Iris pigment epithelial cell (primary cell): ENCODE measurements at regions not wholly inside any gene's neighbourhood (a gene's known extent, or its start where the extent isn't known, plus 50 kb on each side); places are given as distances from the start of the nearest gene placed in this dataset.

Source experiments
- DNase-seq: peaks from one replicate; pipeline ENCODE4 v3.0.0-alpha.2; 2011; ENCODE audit warnings: low read depth

- no peak for DNase-seq
Measured at GRCh38 chr6:164554700-164555476, 754.5 kb downstream of the C6orf118 start.

DNA sequence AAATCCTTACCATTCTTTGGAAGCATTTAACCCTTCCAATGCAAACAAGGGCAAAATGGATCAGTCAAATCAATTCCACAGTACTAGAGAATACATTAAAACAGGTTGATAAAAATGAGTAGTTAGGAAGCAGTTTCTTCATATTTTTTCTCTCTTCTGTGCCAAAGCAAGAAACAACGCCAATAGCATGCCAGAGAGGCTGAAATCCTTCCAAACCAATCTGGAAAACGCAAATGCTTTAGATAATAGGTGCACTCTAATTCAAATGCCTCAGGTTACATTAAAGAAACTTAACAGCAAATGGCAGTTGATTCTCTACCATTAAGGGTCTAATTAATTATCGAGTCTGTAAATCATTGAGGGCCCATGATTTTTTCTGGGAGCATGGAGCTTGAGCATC is 755.2 kb downstream of the C6orf118 start:
- no peak for DNase-seq

- DNase-seq = no peak
Measured at GRCh38 chr6:164551706-164552105, 757.7 kb downstream of the C6orf118 start.

DNA sequence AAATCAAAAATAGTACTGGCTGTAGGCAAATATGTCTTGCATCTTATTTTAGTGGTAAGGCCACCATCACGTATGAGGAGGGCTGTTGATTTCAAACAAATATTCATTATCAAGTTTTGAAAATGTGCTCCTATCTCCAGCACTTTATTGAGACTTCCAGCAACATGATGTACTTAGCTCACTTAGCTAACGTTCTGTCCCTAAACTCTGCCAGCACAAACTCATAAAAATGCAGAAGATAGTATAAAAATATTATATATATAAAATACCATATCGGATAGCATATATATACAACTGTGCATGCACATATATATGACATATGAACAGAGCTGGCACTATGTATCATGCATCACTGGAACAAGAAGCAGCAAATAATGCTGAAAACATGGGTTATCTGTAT is 762.3 kb downstream of the C6orf118 start:
- DNase-seq = no peak

- DNase-seq = no peak
Measured at GRCh38 chr6:164546263-164546662, 763.1 kb downstream of the C6orf118 start.

- no peak for DNase-seq
Measured at GRCh38 chr6:164534070-164534766, 775.2 kb downstream of the C6orf118 start.

- DNase-seq = no peak
Measured at GRCh38 chr6:164533045-164533362, 776.4 kb downstream of the C6orf118 start.

DNA sequence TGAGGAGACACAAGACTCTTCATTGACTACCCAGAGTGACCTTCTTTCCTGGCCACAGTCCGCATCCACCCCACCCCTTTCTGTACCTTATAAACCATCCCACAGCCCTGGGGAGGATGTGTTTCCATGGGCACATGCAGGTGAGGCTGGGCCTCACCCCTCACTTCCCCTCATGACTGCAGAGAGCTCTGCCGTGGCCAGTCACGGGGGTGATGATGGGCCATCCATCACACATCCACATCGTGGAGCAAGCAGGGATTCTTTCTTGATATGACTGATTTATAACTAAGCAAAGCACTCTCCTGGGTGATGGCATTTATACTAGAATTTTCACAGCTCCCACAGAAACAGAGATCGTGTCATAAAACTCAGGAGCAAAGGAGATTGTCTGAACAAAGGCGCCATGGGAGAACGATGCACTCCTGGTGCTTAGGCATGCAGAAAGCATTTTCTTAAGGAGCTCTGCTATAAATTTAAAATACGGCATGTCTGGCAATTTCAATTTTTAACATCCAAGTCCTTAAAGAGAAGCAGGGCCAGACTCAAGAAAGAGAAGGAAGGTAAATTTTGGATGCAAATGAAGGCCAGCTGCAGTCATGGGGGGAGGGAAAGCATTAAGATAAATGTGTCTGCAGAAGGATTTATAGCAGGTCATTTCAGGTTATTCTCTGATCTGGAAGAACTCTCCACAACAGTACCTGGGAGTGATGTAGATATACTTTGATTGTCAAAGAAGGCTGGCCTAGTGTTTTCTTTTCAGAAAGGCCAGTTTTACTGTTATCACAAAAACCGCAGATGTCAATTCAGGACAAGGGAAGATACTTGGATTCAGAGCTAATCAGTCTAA is 777.0 kb downstream of the C6orf118 start:
- no peak for DNase-seq

DNA sequence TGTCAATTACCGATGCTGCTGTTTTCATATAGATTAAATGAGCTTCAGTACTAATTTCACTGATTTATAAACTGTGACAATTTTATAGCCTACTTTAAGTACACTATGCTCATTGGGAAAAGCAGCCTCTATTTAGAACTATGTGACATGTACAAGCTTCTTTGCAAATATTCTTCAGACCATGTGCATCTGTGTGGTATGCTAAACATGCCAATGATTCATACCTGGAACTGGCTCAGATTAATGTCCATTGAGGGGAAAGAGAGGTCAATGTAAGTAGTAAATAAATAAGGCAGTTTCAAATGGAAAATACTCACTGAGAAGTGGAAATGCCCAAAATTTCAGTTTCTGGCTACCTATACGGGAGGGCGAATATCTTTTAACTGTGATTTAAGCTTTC is 777.7 kb downstream of the C6orf118 start:
- peak; percentile 5 for DNase-seq

GRCh38 chr6:164528539-164528938 is 780.9 kb downstream of the C6orf118 start:
- DNase-seq = no peak

DNA sequence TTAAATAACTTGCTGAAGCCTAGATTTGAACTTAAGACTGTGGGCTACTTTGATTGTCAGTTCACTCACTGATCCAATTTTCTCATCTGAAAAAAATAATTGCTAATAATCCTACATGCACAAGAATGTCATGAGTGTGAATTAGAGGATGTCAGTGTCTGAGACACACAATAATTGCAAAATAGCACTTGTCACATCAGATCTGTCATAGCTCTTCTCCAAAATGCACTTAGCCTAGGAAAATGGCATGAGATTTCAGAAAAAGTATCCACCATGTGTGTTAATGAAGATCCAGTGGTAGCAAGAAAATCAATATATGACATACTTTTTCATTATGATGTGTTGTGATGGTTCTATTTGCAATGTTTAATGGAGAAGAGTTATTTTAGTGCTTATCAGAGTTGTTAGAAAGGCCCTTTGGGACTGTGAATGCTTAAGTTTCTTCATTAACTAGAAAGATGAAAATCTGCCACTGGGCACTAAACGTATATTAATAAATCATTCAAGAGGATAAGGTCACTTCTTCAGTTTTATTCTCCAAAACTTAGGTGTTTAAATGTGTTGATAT is 786.2 kb downstream of the C6orf118 start:
- no peak for DNase-seq

DNA sequence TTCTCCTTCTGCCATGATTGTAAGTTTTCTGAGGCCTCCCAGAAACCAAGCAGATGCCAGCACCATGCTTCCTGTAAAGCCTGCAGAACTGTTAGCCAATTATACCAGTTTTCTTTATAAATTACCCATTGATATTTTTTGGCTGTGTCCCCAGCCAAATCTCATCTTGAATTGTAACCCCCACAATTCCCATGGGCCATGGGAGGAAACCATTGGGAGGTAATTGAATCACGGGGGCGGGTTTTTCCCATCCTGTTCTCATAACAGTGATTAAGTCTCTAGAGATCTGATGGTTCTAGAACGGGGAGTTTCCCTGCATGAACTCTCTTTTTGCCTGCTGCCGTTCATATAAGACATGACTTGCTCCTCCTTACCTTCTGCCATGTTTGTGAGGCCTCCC is 788.5 kb downstream of the C6orf118 start:
- DNase-seq = no peak

GRCh38 chr6:164507206-164507940 is 802.0 kb downstream of the C6orf118 start:
- DNase-seq = no peak

DNA sequence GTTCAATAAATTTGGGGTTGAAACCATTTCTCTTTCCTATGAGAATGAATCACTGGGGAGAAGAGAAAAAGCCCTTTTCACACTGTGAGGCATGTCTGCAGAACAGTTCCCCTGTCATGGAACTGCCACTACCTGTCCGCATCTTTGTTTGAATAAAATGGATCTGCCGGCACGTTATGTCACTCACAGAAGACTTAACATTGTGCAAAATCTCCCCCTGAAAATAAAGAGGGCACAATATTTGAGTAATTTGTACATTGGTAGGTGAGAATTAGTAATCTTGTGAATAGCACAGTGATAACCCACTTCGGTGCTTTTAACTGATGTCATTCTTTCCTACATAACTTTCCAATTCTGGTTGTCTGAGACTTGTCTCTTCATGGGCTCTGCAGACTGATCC is 804.0 kb downstream of the C6orf118 start:
- no peak for DNase-seq

DNA sequence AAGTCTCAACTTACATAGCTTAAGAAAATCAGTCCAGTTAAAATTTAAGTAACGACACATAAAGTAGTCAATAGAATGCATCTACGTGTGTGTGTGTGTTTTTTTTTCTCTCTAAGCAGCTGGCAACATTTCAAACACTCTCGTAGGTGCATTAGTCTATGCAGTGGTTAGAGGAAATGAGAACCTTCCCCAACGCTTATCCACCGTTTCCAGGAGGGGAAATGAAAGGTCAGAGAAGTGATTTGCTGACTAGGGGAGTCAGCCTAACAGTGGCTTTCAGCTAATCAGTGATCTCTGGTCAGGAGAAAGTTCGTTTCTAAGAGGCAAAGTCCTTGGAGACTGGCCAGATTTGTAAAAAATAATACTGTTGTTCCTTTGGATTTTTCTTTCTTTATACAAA is 806.6 kb downstream of the C6orf118 start:
- DNase-seq = no peak

- no peak for DNase-seq
Measured at GRCh38 chr6:164495882-164496495, 813.4 kb downstream of the C6orf118 start.

- DNase-seq = no peak
Measured at GRCh38 chr6:164478426-164478825, 831.0 kb downstream of the C6orf118 start.

- no peak for DNase-seq
Measured at GRCh38 chr6:164477790-164478189, 831.6 kb downstream of the C6orf118 start.

DNA sequence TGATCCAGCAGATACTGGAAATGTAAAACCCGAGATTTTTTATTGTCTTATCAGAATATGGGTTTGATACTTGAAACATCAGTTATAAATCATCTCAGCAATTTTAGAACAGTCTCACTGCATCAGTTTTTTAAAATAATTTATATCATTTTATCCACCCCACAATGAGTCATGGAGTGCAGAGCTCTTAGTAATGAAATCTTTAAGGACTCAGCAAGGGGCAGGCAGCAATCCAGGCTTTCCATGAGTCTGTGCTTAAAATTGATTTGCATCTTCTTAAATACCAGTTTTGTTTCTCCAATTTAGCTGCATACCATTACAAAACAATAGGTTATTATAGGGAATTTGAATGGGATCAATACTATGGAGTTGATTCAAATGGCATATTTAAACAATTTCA is 832.3 kb downstream of the C6orf118 start:
- DNase-seq = no peak

DNA sequence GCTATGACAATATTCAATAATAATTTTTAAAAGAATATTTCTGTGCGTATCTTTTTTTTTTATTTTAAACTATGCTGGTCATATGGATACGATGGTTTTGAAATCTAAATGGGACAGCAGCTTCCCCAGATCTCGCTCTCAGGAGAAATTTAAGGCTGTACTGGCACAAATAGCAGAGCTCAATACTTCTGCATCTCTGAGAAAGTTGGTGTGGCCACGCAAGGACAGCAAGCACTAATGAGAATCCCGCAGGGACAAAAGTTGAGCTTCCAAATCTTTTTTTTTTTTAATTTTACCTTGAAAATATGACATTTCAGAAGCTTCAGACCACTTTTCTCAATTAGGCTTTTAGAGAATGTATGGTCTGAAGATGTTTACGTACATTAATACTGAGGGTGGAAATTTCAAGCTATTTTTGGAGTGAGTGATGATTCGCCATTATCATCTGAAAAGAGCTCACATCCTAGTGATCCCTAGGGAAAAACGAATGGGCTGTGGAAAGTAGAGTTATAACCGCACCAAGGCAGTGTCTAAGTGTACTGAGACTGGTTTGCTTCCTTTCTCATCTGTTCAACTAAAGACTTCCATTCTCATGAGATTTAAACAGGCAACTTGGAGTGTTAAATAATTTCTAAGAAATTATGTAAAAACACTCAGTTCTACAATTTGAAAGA is 840.0 kb downstream of the C6orf118 start:
- DNase-seq = no peak

DNA sequence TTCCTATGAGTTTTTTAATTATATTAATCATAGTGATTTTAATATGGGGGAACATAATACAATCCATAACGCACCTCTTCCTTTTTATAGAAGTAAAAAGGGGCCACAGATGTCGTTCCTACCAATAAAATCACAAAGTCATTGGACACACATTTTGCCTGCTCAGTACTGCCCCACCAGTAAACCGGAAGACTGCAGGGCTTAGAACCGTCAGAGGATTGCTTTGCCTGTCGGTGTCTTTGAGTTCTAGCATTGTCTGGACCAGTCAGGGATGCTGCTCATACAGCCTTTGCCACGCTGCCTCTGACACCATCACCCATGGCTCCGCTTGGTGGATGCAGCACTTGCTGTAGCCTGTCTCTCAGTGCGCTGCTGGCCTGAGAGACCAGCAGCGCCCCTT is 853.6 kb downstream of the C6orf118 start:
- DNase-seq = no peak
